ENCODE measurements at regions not wholly inside any gene's neighbourhood (a gene's known extent, or its start where the extent isn't known, plus 50 kb on each side); places are given as distances from the start of the nearest gene placed in this dataset.

DNA sequence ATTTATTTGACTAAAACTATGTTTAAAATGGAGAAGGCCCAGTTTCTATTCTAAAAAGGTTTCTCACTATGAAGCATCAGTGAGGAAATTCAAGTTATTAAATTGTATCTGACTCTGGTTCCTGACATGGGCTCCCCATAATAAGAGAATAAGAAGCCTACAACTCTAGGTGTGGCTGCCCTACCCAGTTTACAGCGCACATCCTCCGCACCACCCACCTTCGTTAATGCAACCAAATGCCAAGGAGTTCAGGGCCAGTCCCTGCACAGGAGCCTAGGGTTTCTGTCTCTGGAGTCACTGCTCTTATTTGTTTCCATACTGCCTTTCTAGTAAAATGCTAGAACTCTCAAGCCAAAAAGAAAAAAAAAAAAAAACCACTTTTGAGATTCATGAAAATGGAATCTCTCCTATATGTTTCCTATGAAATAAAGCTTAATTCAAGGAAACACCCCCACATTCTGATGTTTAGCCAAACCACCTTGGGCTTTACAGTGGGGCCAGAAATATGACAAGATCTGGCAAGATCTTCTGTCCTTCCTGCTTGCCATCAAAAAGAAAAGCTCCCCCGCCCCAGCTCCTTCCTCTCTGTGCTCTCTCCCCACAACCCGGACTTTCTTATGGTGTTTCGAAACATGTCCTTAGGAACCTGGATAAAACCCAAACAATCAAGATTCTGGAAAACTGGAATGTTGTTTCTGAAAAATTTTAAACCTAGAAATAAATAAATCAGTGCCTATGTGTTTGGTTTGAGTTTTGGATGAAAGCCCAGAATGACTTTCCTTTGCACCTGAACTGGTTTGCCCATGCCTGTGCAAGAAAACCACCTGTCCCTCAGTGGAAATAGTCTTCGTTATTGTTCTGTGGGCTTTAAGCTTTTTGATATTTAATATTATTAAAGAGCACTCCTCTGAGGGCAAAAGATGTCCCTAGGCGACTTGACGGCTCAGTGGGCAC, 136.7 kb downstream of the SP3 start:
- no peak for TF ChIP-seq BACH1 (IDR thresholded peaks at IDR 0.05; ENCODE audit: low read length)
- TF ChIP-seq CBX8 (IDR thresholded peaks at IDR 0.05; ENCODE audit: borderline replicate concordance, low read depth, low read length): no peak
- no peak for TF ChIP-seq CBX5 (IDR thresholded peaks at IDR 0.05; ENCODE audit: low read depth, low read length)
- TF ChIP-seq, protein P1, sequence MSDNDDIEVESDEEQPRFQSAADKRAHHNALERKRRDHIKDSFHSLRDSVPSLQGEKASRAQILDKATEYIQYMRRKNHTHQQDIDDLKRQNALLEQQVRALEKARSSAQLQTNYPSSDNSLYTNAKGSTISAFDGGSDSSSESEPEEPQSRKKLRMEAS (IDR thresholded peaks at IDR 0.05): no peak
- TF ChIP-seq, protein P2, sequence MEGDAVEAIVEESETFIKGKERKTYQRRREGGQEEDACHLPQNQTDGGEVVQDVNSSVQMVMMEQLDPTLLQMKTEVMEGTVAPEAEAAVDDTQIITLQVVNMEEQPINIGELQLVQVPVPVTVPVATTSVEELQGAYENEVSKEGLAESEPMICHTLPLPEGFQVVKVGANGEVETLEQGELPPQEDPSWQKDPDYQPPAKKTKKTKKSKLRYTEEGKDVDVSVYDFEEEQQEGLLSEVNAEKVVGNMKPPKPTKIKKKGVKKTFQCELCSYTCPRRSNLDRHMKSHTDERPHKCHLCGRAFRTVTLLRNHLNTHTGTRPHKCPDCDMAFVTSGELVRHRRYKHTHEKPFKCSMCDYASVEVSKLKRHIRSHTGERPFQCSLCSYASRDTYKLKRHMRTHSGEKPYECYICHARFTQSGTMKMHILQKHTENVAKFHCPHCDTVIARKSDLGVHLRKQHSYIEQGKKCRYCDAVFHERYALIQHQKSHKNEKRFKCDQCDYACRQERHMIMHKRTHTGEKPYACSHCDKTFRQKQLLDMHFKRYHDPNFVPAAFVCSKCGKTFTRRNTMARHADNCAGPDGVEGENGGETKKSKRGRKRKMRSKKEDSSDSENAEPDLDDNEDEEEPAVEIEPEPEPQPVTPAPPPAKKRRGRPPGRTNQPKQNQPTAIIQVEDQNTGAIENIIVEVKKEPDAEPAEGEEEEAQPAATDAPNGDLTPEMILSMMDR (IDR thresholded peaks at IDR 0.05; ENCODE audit: control extremely low read depth in 1 of 3, insufficient read depth in 1 of 3, low read depth in 1 of 3, low read length in 3 of 3): no peak
